ENCODE measurements at regions not wholly inside any gene's neighbourhood (a gene's known extent, or its start where the extent isn't known, plus 50 kb on each side); places are given as distances from the start of the nearest gene placed in this dataset.

DNA sequence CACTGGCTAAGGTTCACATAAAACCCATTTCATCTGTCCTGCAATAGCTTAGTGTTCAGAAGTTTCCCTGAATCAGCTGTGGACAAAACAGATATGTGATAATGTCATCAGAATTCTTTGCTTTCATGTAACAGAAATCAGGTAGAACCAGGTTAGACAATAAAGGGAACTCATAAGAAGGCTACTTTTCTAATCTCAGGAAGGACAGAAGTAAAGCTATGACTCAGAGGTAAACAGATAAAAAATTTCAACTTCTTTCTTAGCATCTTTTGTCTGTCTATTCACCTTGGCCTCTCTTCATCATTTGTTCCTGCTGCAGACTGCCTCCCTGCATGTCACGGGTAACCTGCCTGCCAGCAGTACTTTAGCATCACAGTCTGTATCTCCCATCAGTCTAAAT lies 643.1 kb downstream of the MECOM start:
- TF ChIP-seq CEBPB (IDR thresholded peaks at IDR 0.05; ENCODE audit: low read depth), result no peak
- TF ChIP-seq, protein P1, sequence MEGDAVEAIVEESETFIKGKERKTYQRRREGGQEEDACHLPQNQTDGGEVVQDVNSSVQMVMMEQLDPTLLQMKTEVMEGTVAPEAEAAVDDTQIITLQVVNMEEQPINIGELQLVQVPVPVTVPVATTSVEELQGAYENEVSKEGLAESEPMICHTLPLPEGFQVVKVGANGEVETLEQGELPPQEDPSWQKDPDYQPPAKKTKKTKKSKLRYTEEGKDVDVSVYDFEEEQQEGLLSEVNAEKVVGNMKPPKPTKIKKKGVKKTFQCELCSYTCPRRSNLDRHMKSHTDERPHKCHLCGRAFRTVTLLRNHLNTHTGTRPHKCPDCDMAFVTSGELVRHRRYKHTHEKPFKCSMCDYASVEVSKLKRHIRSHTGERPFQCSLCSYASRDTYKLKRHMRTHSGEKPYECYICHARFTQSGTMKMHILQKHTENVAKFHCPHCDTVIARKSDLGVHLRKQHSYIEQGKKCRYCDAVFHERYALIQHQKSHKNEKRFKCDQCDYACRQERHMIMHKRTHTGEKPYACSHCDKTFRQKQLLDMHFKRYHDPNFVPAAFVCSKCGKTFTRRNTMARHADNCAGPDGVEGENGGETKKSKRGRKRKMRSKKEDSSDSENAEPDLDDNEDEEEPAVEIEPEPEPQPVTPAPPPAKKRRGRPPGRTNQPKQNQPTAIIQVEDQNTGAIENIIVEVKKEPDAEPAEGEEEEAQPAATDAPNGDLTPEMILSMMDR (IDR thresholded peaks at IDR 0.05 in 2 of 3, conservative IDR thresholded peaks at IDR 0.05 in 1 of 3; ENCODE audit: borderline replicate concordance in 1 of 3, insufficient read depth in 1 of 3, low read depth in 2 of 3, low read length in 2 of 3), result no peak
- no peak for TF ChIP-seq POLR2A (IDR thresholded peaks at IDR 0.05; ENCODE audit: borderline replicate concordance, extremely low read depth, insufficient read depth, insufficient read length)
- TF ChIP-seq RAD21 (IDR thresholded peaks at IDR 0.05; ENCODE audit: low read depth), result no peak
- no peak for TF ChIP-seq POLR2AphosphoS5 (IDR thresholded peaks at IDR 0.05; ENCODE audit: low read depth, low read length)
- TF ChIP-seq EGR1 (IDR thresholded peaks at IDR 0.05; ENCODE audit: low read depth), result no peak
- TF ChIP-seq, protein P2, sequence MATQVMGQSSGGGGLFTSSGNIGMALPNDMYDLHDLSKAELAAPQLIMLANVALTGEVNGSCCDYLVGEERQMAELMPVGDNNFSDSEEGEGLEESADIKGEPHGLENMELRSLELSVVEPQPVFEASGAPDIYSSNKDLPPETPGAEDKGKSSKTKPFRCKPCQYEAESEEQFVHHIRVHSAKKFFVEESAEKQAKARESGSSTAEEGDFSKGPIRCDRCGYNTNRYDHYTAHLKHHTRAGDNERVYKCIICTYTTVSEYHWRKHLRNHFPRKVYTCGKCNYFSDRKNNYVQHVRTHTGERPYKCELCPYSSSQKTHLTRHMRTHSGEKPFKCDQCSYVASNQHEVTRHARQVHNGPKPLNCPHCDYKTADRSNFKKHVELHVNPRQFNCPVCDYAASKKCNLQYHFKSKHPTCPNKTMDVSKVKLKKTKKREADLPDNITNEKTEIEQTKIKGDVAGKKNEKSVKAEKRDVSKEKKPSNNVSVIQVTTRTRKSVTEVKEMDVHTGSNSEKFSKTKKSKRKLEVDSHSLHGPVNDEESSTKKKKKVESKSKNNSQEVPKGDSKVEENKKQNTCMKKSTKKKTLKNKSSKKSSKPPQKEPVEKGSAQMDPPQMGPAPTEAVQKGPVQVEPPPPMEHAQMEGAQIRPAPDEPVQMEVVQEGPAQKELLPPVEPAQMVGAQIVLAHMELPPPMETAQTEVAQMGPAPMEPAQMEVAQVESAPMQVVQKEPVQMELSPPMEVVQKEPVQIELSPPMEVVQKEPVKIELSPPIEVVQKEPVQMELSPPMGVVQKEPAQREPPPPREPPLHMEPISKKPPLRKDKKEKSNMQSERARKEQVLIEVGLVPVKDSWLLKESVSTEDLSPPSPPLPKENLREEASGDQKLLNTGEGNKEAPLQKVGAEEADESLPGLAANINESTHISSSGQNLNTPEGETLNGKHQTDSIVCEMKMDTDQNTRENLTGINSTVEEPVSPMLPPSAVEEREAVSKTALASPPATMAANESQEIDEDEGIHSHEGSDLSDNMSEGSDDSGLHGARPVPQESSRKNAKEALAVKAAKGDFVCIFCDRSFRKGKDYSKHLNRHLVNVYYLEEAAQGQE (IDR thresholded peaks at IDR 0.05; ENCODE audit: low read depth), result no peak
- no peak for TF ChIP-seq EZH2phosphoT487 (IDR thresholded peaks at IDR 0.05; ENCODE audit: borderline replicate concordance)
